Neural cell (in vitro differentiated cells): ENCODE measurements at regions not wholly inside any gene's neighbourhood (a gene's known extent, or its start where the extent isn't known, plus 50 kb on each side); places are given as distances from the start of the nearest gene placed in this dataset.

Source experiments
- H2AFZ ChIP-seq: fragments of 200-600, 300-800 bp; sonication (generic), shearing (Covaris generic); 2 replicates; pipeline ENCODE4 v1.6.0; 2014; ENCODE audit warnings: low read depth, mild to moderate bottlenecking, antibody characterized with exemption, low read length, moderate library complexity
- H3F3A ChIP-seq: fragments of 200-600 bp; shearing (Covaris generic); 2 replicates; pipeline ENCODE4 v1.6.1; 2016; ENCODE audit warnings: mild to moderate bottlenecking, moderate library complexity, mixed read lengths, antibody characterized with exemption, low read length; ENCODE audit not compliant: insufficient read depth, poor library complexity, severe bottlenecking
- H3K27ac ChIP-seq: fragments of 200-600, 300-800 bp; sonication (generic), shearing (Covaris generic); 2 replicates; pipeline ENCODE4 v1.5.1; 2014; ENCODE audit warnings: mild to moderate bottlenecking, low read length, moderate library complexity
- H3K27me3 ChIP-seq: fragments of 300-800, 200-600 bp; sonication (generic), shearing (Covaris generic); 2 replicates; pipeline ENCODE4 v1.6.0; 2014; ENCODE audit warnings: mild to moderate bottlenecking, low read depth, low read length, moderate library complexity; ENCODE audit not compliant: insufficient read depth
- H3K36me3 ChIP-seq: fragments of 300-800, 200-600 bp; sonication (generic), shearing (Covaris generic); 2 replicates; pipeline ENCODE4 v1.5.1; 2014; ENCODE audit warnings: mild to moderate bottlenecking, antibody characterized with exemption, low read length, moderate library complexity; ENCODE audit not compliant: insufficient read depth
- H3K4me2 ChIP-seq: fragments of 300-800, 200-600 bp; sonication (generic), shearing (Covaris generic); 2 replicates; pipeline ENCODE4 v1.6.0; 2014; ENCODE audit warnings: mild to moderate bottlenecking, low read length
- H3K4me3 ChIP-seq: fragments of 300-800, 200-600 bp; sonication (generic), shearing (Covaris generic); 2 replicates; pipeline ENCODE4 v1.5.1; 2014; ENCODE audit warnings: mild to moderate bottlenecking, low read length, moderate library complexity
- H3K79me2 ChIP-seq: fragments of 200-600 bp; shearing (Covaris generic); replicated peaks from 2 replicates; pipeline ENCODE4 v1.6.0; 2014; ENCODE audit warnings: mild to moderate bottlenecking, low read length, moderate library complexity; ENCODE audit not compliant: insufficient read depth
- H3K9ac ChIP-seq: fragments of 300-800, 200-600 bp; sonication (generic), shearing (Covaris generic); 2 replicates; pipeline ENCODE4 v1.6.1; 2016; ENCODE audit warnings: mild to moderate bottlenecking, low read length, mixed read lengths
- H3K9me2 ChIP-seq: fragments of 200-600 bp; shearing (Covaris generic); 2 replicates; pipeline ENCODE4 v1.6.1; 2016; ENCODE audit warnings: mild to moderate bottlenecking, low read length, mixed read lengths; ENCODE audit not compliant: insufficient read depth
- H3K9me3 ChIP-seq: fragments of 200-600, 300-800 bp; sonication (generic), shearing (Covaris generic); 2 replicates; pipeline ENCODE4 v1.6.1; 2016; ENCODE audit warnings: mild to moderate bottlenecking, mixed run types, low read length, moderate library complexity, mixed read lengths
- H4K20me1 ChIP-seq: fragments of 200-600 bp; shearing (Covaris generic); 2 replicates; pipeline ENCODE4 v1.6.1; 2016; ENCODE audit warnings: mild to moderate bottlenecking, mixed run types; ENCODE audit not compliant: insufficient read depth
- CTCF ChIP-seq: fragments of 450-650 bp; IDR thresholded peaks from 2 replicates; pipeline ENCODE4 v1.5.1; 2014; ENCODE audit warnings: antibody characterized with exemption, mild to moderate bottlenecking, moderate library complexity; ENCODE audit not compliant: poor library complexity, severe bottlenecking
- EP300 ChIP-seq: fragments of 450-650 bp; conservative IDR thresholded peaks from 2 replicates; pipeline ENCODE4 v1.6.1; 2014; ENCODE audit warnings: antibody characterized with exemption, mild to moderate bottlenecking, moderate library complexity; ENCODE audit not compliant: poor library complexity, severe bottlenecking
- MXI1 ChIP-seq: fragments of 450-650 bp; conservative IDR thresholded peaks from 2 replicates; pipeline ENCODE4 v1.6.1; 2014; ENCODE audit warnings: antibody characterized with exemption, mild to moderate bottlenecking; ENCODE audit not compliant: poor library complexity, severe bottlenecking
- RAD21 ChIP-seq: fragments of 450-650 bp; conservative IDR thresholded peaks from 2 replicates; pipeline ENCODE4 v1.6.1; 2014; ENCODE audit warnings: antibody characterized with exemption, mild to moderate bottlenecking, moderate library complexity
- TAF1 ChIP-seq: IDR thresholded peaks from 2 replicates; pipeline ENCODE4 v1.6.1; 2012; ENCODE audit warnings: low read depth
- TF ChIP-seq, protein P1 (sequence below): IDR thresholded peaks from 2 replicates; pipeline ENCODE4 v1.6.1; 2012; ENCODE audit warnings: borderline replicate concordance

GRCh38 chr17:68766640-68767039 is 165.5 kb upstream of the FAM20A start:
- H3K9ac ChIP-seq: no peak overlapping the region
- H3K36me3 ChIP-seq: no peaks in the 10 kb centered on the region
- TF ChIP-seq CTCF (no peak), EP300 (no peak), TAF1 (no peak), RAD21 (no peak)
- TF ChIP-seq, protein P1, sequence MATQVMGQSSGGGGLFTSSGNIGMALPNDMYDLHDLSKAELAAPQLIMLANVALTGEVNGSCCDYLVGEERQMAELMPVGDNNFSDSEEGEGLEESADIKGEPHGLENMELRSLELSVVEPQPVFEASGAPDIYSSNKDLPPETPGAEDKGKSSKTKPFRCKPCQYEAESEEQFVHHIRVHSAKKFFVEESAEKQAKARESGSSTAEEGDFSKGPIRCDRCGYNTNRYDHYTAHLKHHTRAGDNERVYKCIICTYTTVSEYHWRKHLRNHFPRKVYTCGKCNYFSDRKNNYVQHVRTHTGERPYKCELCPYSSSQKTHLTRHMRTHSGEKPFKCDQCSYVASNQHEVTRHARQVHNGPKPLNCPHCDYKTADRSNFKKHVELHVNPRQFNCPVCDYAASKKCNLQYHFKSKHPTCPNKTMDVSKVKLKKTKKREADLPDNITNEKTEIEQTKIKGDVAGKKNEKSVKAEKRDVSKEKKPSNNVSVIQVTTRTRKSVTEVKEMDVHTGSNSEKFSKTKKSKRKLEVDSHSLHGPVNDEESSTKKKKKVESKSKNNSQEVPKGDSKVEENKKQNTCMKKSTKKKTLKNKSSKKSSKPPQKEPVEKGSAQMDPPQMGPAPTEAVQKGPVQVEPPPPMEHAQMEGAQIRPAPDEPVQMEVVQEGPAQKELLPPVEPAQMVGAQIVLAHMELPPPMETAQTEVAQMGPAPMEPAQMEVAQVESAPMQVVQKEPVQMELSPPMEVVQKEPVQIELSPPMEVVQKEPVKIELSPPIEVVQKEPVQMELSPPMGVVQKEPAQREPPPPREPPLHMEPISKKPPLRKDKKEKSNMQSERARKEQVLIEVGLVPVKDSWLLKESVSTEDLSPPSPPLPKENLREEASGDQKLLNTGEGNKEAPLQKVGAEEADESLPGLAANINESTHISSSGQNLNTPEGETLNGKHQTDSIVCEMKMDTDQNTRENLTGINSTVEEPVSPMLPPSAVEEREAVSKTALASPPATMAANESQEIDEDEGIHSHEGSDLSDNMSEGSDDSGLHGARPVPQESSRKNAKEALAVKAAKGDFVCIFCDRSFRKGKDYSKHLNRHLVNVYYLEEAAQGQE: no peak
- H3K27ac ChIP-seq: no peak overlapping the region
- H2AFZ ChIP-seq: no peak overlapping the region
- H3K4me2 ChIP-seq: no peak overlapping the region
- H3K9me3 ChIP-seq: no peaks in the 10 kb centered on the region
- no peaks in the 10 kb centered on the region for H3F3A ChIP-seq
- no peaks in the 10 kb centered on the region for H3K27me3 ChIP-seq
- H3K9me2 ChIP-seq: no peaks in the 10 kb centered on the region
- H4K20me1 ChIP-seq: no peaks in the 10 kb centered on the region
- H3K4me3 ChIP-seq: no peak overlapping the region
- H3K79me2 ChIP-seq: no peaks in the 10 kb centered on the region

DNA sequence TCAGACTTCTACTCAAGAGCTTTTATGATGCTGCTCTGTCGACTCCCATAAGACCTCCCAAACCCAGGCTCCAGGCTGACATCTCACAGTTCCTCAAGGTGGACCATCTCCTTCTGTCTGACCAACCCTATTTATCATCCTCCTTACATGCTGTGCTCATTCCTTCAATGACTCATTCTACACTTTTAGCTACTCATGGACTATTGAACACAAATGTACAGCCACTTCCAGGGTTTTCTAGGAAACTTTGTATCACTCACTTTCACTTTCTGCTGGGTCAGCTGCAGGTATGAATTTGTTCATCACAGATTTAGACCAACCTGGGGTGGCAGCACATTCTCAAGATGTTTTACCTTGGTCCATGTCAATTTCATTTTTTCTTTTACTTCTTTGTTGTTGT is 162.4 kb upstream of the FAM20A start:
- Histone ChIP-seq H3K9ac (no peak overlapping the region), H3K27ac (no peak overlapping the region), H3K79me2 (no peaks in the 10 kb centered on the region), H3K4me2 (no peak overlapping the region), H3K27me3 (no peaks in the 10 kb centered on the region), H3F3A (no peaks in the 10 kb centered on the region), H3K9me2 (no peaks in the 10 kb centered on the region), H2AFZ (no peak overlapping the region), H3K36me3 (no peaks in the 10 kb centered on the region), H3K4me3 (no peak overlapping the region), H3K9me3 (no peaks in the 10 kb centered on the region), H4K20me1 (no peaks in the 10 kb centered on the region)
- TF ChIP-seq EP300: no peak

GRCh38 chr17:68762911-68763310 is 161.7 kb upstream of the FAM20A start:
- Histone ChIP-seq H3K79me2 (no peaks in the 10 kb centered on the region), H4K20me1 (no peaks in the 10 kb centered on the region), H3K4me3 (no peak overlapping the region), H3K27ac (no peak overlapping the region), H3K27me3 (no peaks in the 10 kb centered on the region), H3K4me2 (no peak overlapping the region), H2AFZ (no peak overlapping the region), H3F3A (no peaks in the 10 kb centered on the region), H3K9ac (no peak overlapping the region), H3K9me3 (no peaks in the 10 kb centered on the region), H3K9me2 (no peaks in the 10 kb centered on the region), H3K36me3 (no peaks in the 10 kb centered on the region)
- TF ChIP-seq MXI1 (no peak), TAF1 (no peak)
